ENCODE measurements at regions not wholly inside any gene's neighbourhood (a gene's known extent, or its start where the extent isn't known, plus 50 kb on each side); places are given as distances from the start of the nearest gene placed in this dataset.

DNA sequence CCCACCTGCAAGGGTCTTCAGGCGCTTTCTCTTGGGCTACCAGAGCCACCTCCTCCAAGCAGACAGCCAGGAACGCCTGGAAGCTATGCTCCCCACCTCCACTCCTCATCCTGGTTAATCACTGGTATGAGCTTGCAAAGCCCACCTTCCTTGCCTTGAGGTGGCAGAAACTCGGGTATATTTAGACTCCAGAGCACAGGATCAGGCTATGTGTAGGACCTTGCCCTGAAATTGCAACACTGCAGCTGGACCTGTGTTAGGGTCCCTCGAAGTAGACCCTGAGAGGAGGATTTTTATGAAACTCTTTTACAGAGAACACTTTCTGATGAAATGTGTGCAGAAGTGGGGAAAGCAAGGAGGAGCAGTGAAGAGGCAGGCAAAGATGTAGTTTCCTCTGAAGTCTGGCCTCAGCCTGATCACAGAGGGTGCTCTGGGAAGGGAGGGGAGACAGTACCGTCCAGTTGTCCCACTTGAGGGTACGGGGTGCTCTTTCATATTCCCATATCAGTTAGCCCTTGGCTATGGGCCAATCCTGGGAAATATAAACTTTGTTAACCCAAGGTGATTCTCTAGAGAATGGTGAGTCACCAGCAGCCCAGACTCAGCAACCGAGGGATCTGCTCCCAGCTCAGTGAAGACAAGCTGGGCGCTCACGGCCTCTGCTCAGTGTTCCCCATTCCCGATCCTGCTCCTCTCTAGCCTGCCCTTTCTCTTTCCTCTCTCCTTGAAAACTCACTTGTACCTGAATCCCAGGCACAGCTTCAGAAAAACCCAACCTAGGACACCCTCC lies 157.9 kb downstream of the UQCRFS1 start:
- H3K4me3 ChIP-seq (ENCODE audit: insufficient read depth, low read length), result no peak overlapping the region
- no peaks in the 10 kb centered on the region for H3K36me3 ChIP-seq (ENCODE audit: insufficient read depth, low read length)
- no peaks in the 10 kb centered on the region for H3K27me3 ChIP-seq (ENCODE audit: insufficient read depth, low read length)
- H3K79me2 ChIP-seq (ENCODE audit: insufficient read depth, low read length), result no peaks in the 10 kb centered on the region
- TF ChIP-seq CTCF (IDR thresholded peaks at IDR 0.05; ENCODE audit: extremely low read depth, low read depth, low read length), result no peak
- H4K20me1 ChIP-seq (ENCODE audit: insufficient read depth, low read length), result no peaks in the 10 kb centered on the region
- DNase-seq (ENCODE audit: insufficient read length, low spot score, missing footprints), result no peak
- H3K27ac ChIP-seq (ENCODE audit: low read depth, low read length), result no peak overlapping the region
- H3K4me2 ChIP-seq (ENCODE audit: insufficient read depth, low read length), result no peak overlapping the region
- no peaks in the 10 kb centered on the region for H3K4me1 ChIP-seq (ENCODE audit: insufficient read depth, low read length)
- H3K9me3 ChIP-seq (ENCODE audit: low read depth, low read length), result no peaks in the 10 kb centered on the region
- no peak overlapping the region for H2AFZ ChIP-seq (ENCODE audit: low read length)

- no peaks in the 10 kb centered on the region for H3K36me3 ChIP-seq (ENCODE audit: insufficient read depth, low read length)
- no peaks in the 10 kb centered on the region for H3K79me2 ChIP-seq (ENCODE audit: insufficient read depth, low read length)
- H3K4me1 ChIP-seq (ENCODE audit: insufficient read depth, low read length), result no peaks in the 10 kb centered on the region
- H2AFZ ChIP-seq (ENCODE audit: low read length), result no peak overlapping the region
- H3K27ac ChIP-seq (ENCODE audit: low read depth, low read length), result no peak overlapping the region
- no peak overlapping the region for H3K4me2 ChIP-seq (ENCODE audit: insufficient read depth, low read length)
- no peaks in the 10 kb centered on the region for H4K20me1 ChIP-seq (ENCODE audit: insufficient read depth, low read length)
- H3K9me3 ChIP-seq (ENCODE audit: low read depth, low read length), result peaks cover 3% of the 10 kb centered on the region
- no peak for TF ChIP-seq CTCF (IDR thresholded peaks at IDR 0.05; ENCODE audit: extremely low read depth, low read depth, low read length)
- no peak for DNase-seq (ENCODE audit: insufficient read length, low spot score, missing footprints)
- H3K27me3 ChIP-seq (ENCODE audit: insufficient read depth, low read length), result no peaks in the 10 kb centered on the region
- H3K4me3 ChIP-seq (ENCODE audit: insufficient read depth, low read length), result no peak overlapping the region
Measured at GRCh38 chr19:29048873-29049272, 164.1 kb downstream of the UQCRFS1 start.

- Histone ChIP-seq H4K20me1 (ENCODE audit: insufficient read depth, low read length) (no peaks in the 10 kb centered on the region), H3K79me2 (ENCODE audit: insufficient read depth, low read length) (no peaks in the 10 kb centered on the region), H2AFZ (ENCODE audit: low read length) (no peak overlapping the region), H3K27ac (ENCODE audit: low read depth, low read length) (no peak overlapping the region), H3K4me2 (ENCODE audit: insufficient read depth, low read length) (no peak overlapping the region), H3K4me3 (ENCODE audit: insufficient read depth, low read length) (no peak overlapping the region), H3K27me3 (ENCODE audit: insufficient read depth, low read length) (no peaks in the 10 kb centered on the region), H3K9me3 (ENCODE audit: low read depth, low read length) (peaks cover 3% of the 10 kb centered on the region), H3K36me3 (ENCODE audit: insufficient read depth, low read length) (no peaks in the 10 kb centered on the region), H3K4me1 (ENCODE audit: insufficient read depth, low read length) (no peaks in the 10 kb centered on the region)
- no peak for DNase-seq (ENCODE audit: insufficient read length, low spot score, missing footprints)
- no peak for TF ChIP-seq CTCF (IDR thresholded peaks at IDR 0.05; ENCODE audit: extremely low read depth, low read depth, low read length)
Measured at GRCh38 chr19:29045679-29046254, 167.2 kb downstream of the UQCRFS1 start.

GRCh38 chr19:29044037-29044436 lies 168.9 kb downstream of the UQCRFS1 start:
- H3K9me3 ChIP-seq (ENCODE audit: low read depth, low read length), result peaks cover 3% of the 10 kb centered on the region
- TF ChIP-seq CTCF (IDR thresholded peaks at IDR 0.05; ENCODE audit: extremely low read depth, low read depth, low read length), result no peak
- H4K20me1 ChIP-seq (ENCODE audit: insufficient read depth, low read length), result no peaks in the 10 kb centered on the region
- no peak overlapping the region for H3K4me2 ChIP-seq (ENCODE audit: insufficient read depth, low read length)
- H3K27ac ChIP-seq (ENCODE audit: low read depth, low read length), result no peak overlapping the region
- no peak overlapping the region for H3K4me3 ChIP-seq (ENCODE audit: insufficient read depth, low read length)
- H2AFZ ChIP-seq (ENCODE audit: low read length), result no peak overlapping the region
- DNase-seq (ENCODE audit: insufficient read length, low spot score, missing footprints), result no peak
- no peaks in the 10 kb centered on the region for H3K4me1 ChIP-seq (ENCODE audit: insufficient read depth, low read length)
- no peaks in the 10 kb centered on the region for H3K79me2 ChIP-seq (ENCODE audit: insufficient read depth, low read length)
- no peaks in the 10 kb centered on the region for H3K27me3 ChIP-seq (ENCODE audit: insufficient read depth, low read length)
- H3K36me3 ChIP-seq (ENCODE audit: insufficient read depth, low read length), result no peaks in the 10 kb centered on the region

Data from osteoblast (primary cell).